PC-9 (cell line): ENCODE measurements at regions not wholly inside any gene's neighbourhood (a gene's known extent, or its start where the extent isn't known, plus 50 kb on each side); places are given as distances from the start of the nearest gene placed in this dataset.

Experiments used
- BruUV-seq: library from RNA; stranded (reverse); fragments of 400-500 nt; replicated peaks from 2 replicates; lab custom pipeline; 2021; lab: Mats Ljungman, UMichigan
- CTCF ChIA-PET: fragments of 300-600 bp; sonication (Branson Sonifier 250); formaldehyde crosslinking; loops from one replicate; lab custom pipeline; 2022; ENCODE audit warnings: antibody characterized with exemption; lab: Charles Lee
- POLR2A ChIA-PET: fragments of 300-600 bp; sonication (Branson Sonifier 250); formaldehyde crosslinking; loops from one replicate; lab custom pipeline; 2022; ENCODE audit warnings: antibody characterized with exemption; ENCODE audit not compliant: unreplicated experiment; lab: Charles Lee
- DNase-seq, 2 experiments: peaks; one replicate each; pipeline versions ENCODE4 v3.0.0 to v3.0.0-alpha.2; 2015 to 2022; ENCODE audit warnings: mixed read lengths in 1 of 2
- H2AFZ ChIP-seq: fragments of 200-600 bp; sonication (generic); 2 replicates; pipeline ENCODE4 v1.8.1; 2017; ENCODE audit warnings: antibody characterized with exemption
- H3F3A ChIP-seq: fragments of 200-600 bp; sonication (generic); 2 replicates; pipeline ENCODE4 v1.8.1; 2017; ENCODE audit warnings: antibody characterized with exemption, mild to moderate bottlenecking, low read depth; ENCODE audit not compliant: insufficient read depth
- H3K27ac ChIP-seq: fragments of 200-600 bp; sonication (generic); 2 replicates; pipeline ENCODE4 v1.6.1; 2016; ENCODE audit warnings: mixed run types
- H3K27me3 ChIP-seq: fragments of 200-600 bp; sonication (generic); 2 replicates; pipeline ENCODE4 v1.6.1; 2016; ENCODE audit warnings: low read depth, mixed run types; ENCODE audit not compliant: insufficient read depth
- H3K36me3 ChIP-seq: fragments of 200-600 bp; sonication (generic); 2 replicates; pipeline ENCODE4 v1.6.1; 2016; ENCODE audit warnings: low read depth, mixed run types
- H3K4me1 ChIP-seq: fragments of 200-600 bp; sonication (generic); replicated peaks from 2 replicates; pipeline ENCODE4 v1.6.1; 2016; ENCODE audit warnings: mixed run types; ENCODE audit not compliant: insufficient read depth
- H3K4me2 ChIP-seq: fragments of 200-600 bp; sonication (generic); 2 replicates; pipeline ENCODE4 v1.6.1; 2017; ENCODE audit warnings: mixed run types
- H3K4me3 ChIP-seq: fragments of 200-600 bp; sonication (generic); 2 replicates; pipeline ENCODE4 v1.6.1; 2016; ENCODE audit warnings: mixed run types
- H3K79me2 ChIP-seq: fragments of 200-600 bp; sonication (generic); 2 replicates; pipeline ENCODE4 v1.6.1; 2017; ENCODE audit warnings: low read depth, mixed run types
- H3K9me2 ChIP-seq: fragments of 200-600 bp; sonication (generic); 2 replicates; pipeline ENCODE4 v1.8.1; 2017; ENCODE audit warnings: mild to moderate bottlenecking; ENCODE audit not compliant: insufficient read depth
- H3K9me3 ChIP-seq: fragments of 200-600 bp; sonication (generic); 2 replicates; pipeline ENCODE4 v1.8.1; 2016; ENCODE audit warnings: low read depth; ENCODE audit not compliant: insufficient read depth
- H4K20me1 ChIP-seq: fragments of 200-600 bp; sonication (generic); 2 replicates; pipeline ENCODE4 v1.8.1; 2017; ENCODE audit not compliant: insufficient read depth
- EZH2 ChIP-seq: fragments of 200-600 bp; sonication (generic); IDR thresholded peaks from 2 replicates; pipeline ENCODE4 v1.8.0; 2017; ENCODE audit warnings: antibody characterized with exemption, low read depth
- intact Hi-C: fragments of 100-400 bp; cut with micrococcal nuclease; formaldehyde crosslinking; loops from one replicate; pipeline ENCODE4 v1.10.0; 2022; ENCODE audit not compliant: unreplicated experiment
- TF ChIP-seq, protein P1 (sequence below): fragments of 200-600 bp; sonication (generic); conservative IDR thresholded peaks from 2 replicates; pipeline ENCODE4 v1.6.1; 2017; ENCODE audit warnings: mixed run types, antibody characterized with exemption, mild to moderate bottlenecking, moderate library complexity

DNA sequence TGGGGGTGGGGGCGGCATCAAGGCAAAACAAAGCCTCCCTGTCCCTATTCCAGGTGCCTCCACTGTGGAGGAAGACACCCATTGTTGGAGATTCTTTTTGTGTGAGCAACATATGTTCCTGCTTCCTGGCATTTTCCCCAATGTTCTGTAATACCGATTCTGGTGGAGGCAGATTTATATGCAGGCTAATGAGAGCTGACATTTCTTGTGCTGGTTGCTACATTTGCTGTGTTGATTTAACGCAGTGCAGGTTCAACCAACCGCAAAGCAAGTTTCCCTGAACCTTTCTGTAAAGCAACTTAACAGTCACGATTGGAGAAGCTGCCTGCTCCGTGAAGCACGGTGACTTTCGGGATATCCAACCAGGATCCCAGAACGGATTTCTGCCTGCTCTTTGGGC, 260.5 kb downstream of the CBLN1 start:
- DNase-seq = no peak

GRCh38 chr16:49020436-49020835, 261.2 kb downstream of the CBLN1 start:
- Histone ChIP-seq H3K27ac (no peak overlapping the region), H3K9me3 (no peaks in the 10 kb centered on the region), H2AFZ (no peak overlapping the region), H3K4me1 (no peaks in the 10 kb centered on the region), H3F3A (no peaks in the 10 kb centered on the region), H3K36me3 (no peaks in the 10 kb centered on the region), H3K4me3 (no peak overlapping the region), H3K9me2 (no peaks in the 10 kb centered on the region), H3K4me2 (no peak overlapping the region), H3K27me3 (peaks cover 59% of the 10 kb centered on the region), H4K20me1 (no peaks in the 10 kb centered on the region), H3K79me2 (no peaks in the 10 kb centered on the region)
- no TSS peak for BruUV-seq
- ChIA-PET POLR2A (no interaction called here), CTCF (no interaction called here)
- intact Hi-C loops = no loop called here
- no peak for DNase-seq
- TF ChIP-seq, protein P1, sequence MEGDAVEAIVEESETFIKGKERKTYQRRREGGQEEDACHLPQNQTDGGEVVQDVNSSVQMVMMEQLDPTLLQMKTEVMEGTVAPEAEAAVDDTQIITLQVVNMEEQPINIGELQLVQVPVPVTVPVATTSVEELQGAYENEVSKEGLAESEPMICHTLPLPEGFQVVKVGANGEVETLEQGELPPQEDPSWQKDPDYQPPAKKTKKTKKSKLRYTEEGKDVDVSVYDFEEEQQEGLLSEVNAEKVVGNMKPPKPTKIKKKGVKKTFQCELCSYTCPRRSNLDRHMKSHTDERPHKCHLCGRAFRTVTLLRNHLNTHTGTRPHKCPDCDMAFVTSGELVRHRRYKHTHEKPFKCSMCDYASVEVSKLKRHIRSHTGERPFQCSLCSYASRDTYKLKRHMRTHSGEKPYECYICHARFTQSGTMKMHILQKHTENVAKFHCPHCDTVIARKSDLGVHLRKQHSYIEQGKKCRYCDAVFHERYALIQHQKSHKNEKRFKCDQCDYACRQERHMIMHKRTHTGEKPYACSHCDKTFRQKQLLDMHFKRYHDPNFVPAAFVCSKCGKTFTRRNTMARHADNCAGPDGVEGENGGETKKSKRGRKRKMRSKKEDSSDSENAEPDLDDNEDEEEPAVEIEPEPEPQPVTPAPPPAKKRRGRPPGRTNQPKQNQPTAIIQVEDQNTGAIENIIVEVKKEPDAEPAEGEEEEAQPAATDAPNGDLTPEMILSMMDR = no peak
- no peak for TF ChIP-seq EZH2

More for the DNA sequence above, 260.5 kb downstream of the CBLN1 start:
- H3K27me3 ChIP-seq = peaks cover 61% of the 10 kb centered on the region
- H3K79me2 ChIP-seq = no peaks in the 10 kb centered on the region
- CTCF ChIA-PET = no interaction called here
- H3K27ac ChIP-seq = no peak overlapping the region
- H3F3A ChIP-seq = no peaks in the 10 kb centered on the region
- no peaks in the 10 kb centered on the region for H3K4me1 ChIP-seq
- H3K4me2 ChIP-seq = no peak overlapping the region
- no peak overlapping the region for H3K4me3 ChIP-seq
- intact Hi-C loops = no loop called here
- POLR2A ChIA-PET = no interaction called here
- H2AFZ ChIP-seq = no peak overlapping the region
- no peaks in the 10 kb centered on the region for H3K9me3 ChIP-seq
- no peaks in the 10 kb centered on the region for H3K36me3 ChIP-seq
- no peaks in the 10 kb centered on the region for H3K9me2 ChIP-seq
- TF ChIP-seq, protein P1 = no peak
- no peak for TF ChIP-seq EZH2
- BruUV-seq = no TSS peak
- H4K20me1 ChIP-seq = no peaks in the 10 kb centered on the region

- Histone ChIP-seq H3K4me1 (no peaks in the 10 kb centered on the region), H3K27me3 (peaks cover 53% of the 10 kb centered on the region), H3K36me3 (no peaks in the 10 kb centered on the region), H3K4me2 (no peak overlapping the region), H3K79me2 (no peaks in the 10 kb centered on the region), H3K9me2 (no peaks in the 10 kb centered on the region), H3K4me3 (no peak overlapping the region), H3K9me3 (no peaks in the 10 kb centered on the region), H4K20me1 (no peaks in the 10 kb centered on the region), H3F3A (no peaks in the 10 kb centered on the region), H2AFZ (no peak overlapping the region), H3K27ac (no peak overlapping the region)
- intact Hi-C loops = no loop called here
- no TSS peak for BruUV-seq
- DNase-seq = no peak
- POLR2A ChIA-PET = no interaction called here
- TF ChIP-seq, protein P1 = no peak
- TF ChIP-seq EZH2 = no peak
- CTCF ChIA-PET = no interaction called here
These were observed 261.8 kb downstream of the CBLN1 start for GRCh38 chr16:49019831-49020230.
